Fibroblast of lung (primary cell): ENCODE measurements at regions not wholly inside any gene's neighbourhood (a gene's known extent, or its start where the extent isn't known, plus 50 kb on each side); places are given as distances from the start of the nearest gene placed in this dataset.

Experiments
- DNase-seq, 2 donors: peaks; one replicate each; pipeline versions ENCODE4 v3.0.0 to v3.0.0-alpha.2; 2010; ENCODE audit warnings: low read depth in 2 of 2
- H2AFZ ChIP-seq: 2 replicates; pipeline ENCODE4 v1.5.1; 2012; ENCODE audit warnings: low read length, control low read depth, inconsistent platforms
- H3K27ac ChIP-seq: 2 replicates; pipeline ENCODE4 v1.5.1; 2011; ENCODE audit warnings: low read length, control low read depth; ENCODE audit not compliant: insufficient read depth
- H3K27me3 ChIP-seq: 2 replicates; pipeline ENCODE4 v1.5.1; 2011; ENCODE audit warnings: mild to moderate bottlenecking, low read length; ENCODE audit not compliant: control insufficient read depth, insufficient read depth
- H3K36me3 ChIP-seq: 2 replicates; pipeline ENCODE4 v1.5.1; 2011; ENCODE audit warnings: low read length; ENCODE audit not compliant: control insufficient read depth, insufficient read depth
- H3K4me1 ChIP-seq: 2 replicates; pipeline ENCODE4 v1.5.1; 2011; ENCODE audit warnings: low read length; ENCODE audit not compliant: control insufficient read depth, insufficient read depth; ENCODE audit errors: extremely low read depth
- H3K4me2 ChIP-seq: 2 replicates; pipeline ENCODE4 v1.5.1; 2011; ENCODE audit warnings: low read length, control low read depth; ENCODE audit not compliant: insufficient read depth; ENCODE audit errors: extremely low read depth
- H3K4me3 ChIP-seq, 4 experiments: fragments of 200-600 bp in 1 of 4; sonication (generic) in 1 of 4; replicated peaks in 1 of 4; 2 replicates each; pipeline ENCODE4 v1.5.1; 2011 to 2016; ENCODE audit warnings: low read length in 4 of 4, low read depth in 3 of 4, mild to moderate bottlenecking in 3 of 4, control low read depth in 2 of 4, inconsistent platforms in 1 of 4, mixed read lengths in 1 of 4; ENCODE audit not compliant: insufficient read depth in 1 of 4; ENCODE audit errors: control extremely low read depth in 1 of 4
- H3K79me2 ChIP-seq: 2 replicates; pipeline ENCODE4 v1.5.1; 2012; ENCODE audit warnings: mild to moderate bottlenecking, low read length, inconsistent platforms; ENCODE audit not compliant: control insufficient read depth, insufficient read depth
- H3K9ac ChIP-seq: 2 replicates; pipeline ENCODE4 v1.5.1; 2011; ENCODE audit warnings: mild to moderate bottlenecking, low read length, control low read depth; ENCODE audit not compliant: insufficient read depth
- H3K9me3 ChIP-seq: 2 replicates; pipeline ENCODE4 v1.5.1; 2012; ENCODE audit warnings: low read depth, low read length; ENCODE audit not compliant: control insufficient read depth, insufficient read depth
- H4K20me1 ChIP-seq: 2 replicates; pipeline ENCODE4 v1.5.1; 2011; ENCODE audit warnings: low read length; ENCODE audit not compliant: control insufficient read depth, insufficient read depth; ENCODE audit errors: extremely low read depth
- CTCF ChIP-seq, 2 donors: IDR thresholded peaks in 1 of 2; conservative IDR thresholded peaks in 1 of 2; 1 replicate in 1 of 2; 2 replicates in 1 of 2; pipeline ENCODE4 v1.5.1; 2011 to 2012; ENCODE audit warnings: low read length in 2 of 2, control low read depth in 1 of 2, inconsistent platforms in 1 of 2, low read depth in 1 of 2, mild to moderate bottlenecking in 1 of 2
- EZH2 ChIP-seq: IDR thresholded peaks from 2 replicates; pipeline ENCODE4 v1.5.1; 2012; ENCODE audit warnings: low read length, control low read depth, mild to moderate bottlenecking; ENCODE audit errors: missing control alignments

- Histone ChIP-seq H3K4me3 (no peak overlapping the region), H3K4me1 (no peaks in the 10 kb centered on the region), H4K20me1 (no peaks in the 10 kb centered on the region), H2AFZ (no peak overlapping the region), H3K9ac (no peak overlapping the region), H3K36me3 (no peaks in the 10 kb centered on the region), H3K79me2 (no peaks in the 10 kb centered on the region), H3K27me3 (no peaks in the 10 kb centered on the region), H3K27ac (no peak overlapping the region), H3K9me3 (no peaks in the 10 kb centered on the region), H3K4me2 (no peak overlapping the region)
- DNase-seq: no peak
- TF ChIP-seq CTCF (conservative IDR thresholded peaks at IDR 0.05 in 1 of 2, IDR thresholded peaks at IDR 0.05 in 1 of 2; ENCODE audit: low read depth in 1 of 2, low read length in 2 of 2): no peak
Observed at GRCh38 chr4:138301536-138301935, 59.4 kb upstream of the SLC7A11 start.

- Histone ChIP-seq H4K20me1 (no peaks in the 10 kb centered on the region), H3K27ac (no peak overlapping the region), H3K4me1 (no peaks in the 10 kb centered on the region), H2AFZ (no peak overlapping the region), H3K36me3 (no peaks in the 10 kb centered on the region), H3K9ac (no peak overlapping the region), H3K4me2 (no peak overlapping the region), H3K9me3 (no peaks in the 10 kb centered on the region), H3K79me2 (no peaks in the 10 kb centered on the region), H3K27me3 (no peaks in the 10 kb centered on the region), H3K4me3 (no peak overlapping the region)
- no peak for DNase-seq
- no peak for TF ChIP-seq CTCF (conservative IDR thresholded peaks at IDR 0.05 in 1 of 2, IDR thresholded peaks at IDR 0.05 in 1 of 2; ENCODE audit: low read depth in 1 of 2, low read length in 2 of 2)
- no peak for TF ChIP-seq EZH2
Observed at GRCh38 chr4:138300616-138301015, 58.5 kb upstream of the SLC7A11 start.

- Histone ChIP-seq H3K9ac (no peak overlapping the region), H3K36me3 (no peaks in the 10 kb centered on the region), H3K4me3 (no peak overlapping the region), H3K4me1 (no peaks in the 10 kb centered on the region), H3K27me3 (no peaks in the 10 kb centered on the region), H3K4me2 (no peak overlapping the region), H4K20me1 (no peaks in the 10 kb centered on the region), H3K9me3 (no peaks in the 10 kb centered on the region), H3K27ac (no peak overlapping the region), H3K79me2 (no peaks in the 10 kb centered on the region), H2AFZ (no peak overlapping the region)
- no peak for DNase-seq
- TF ChIP-seq CTCF (conservative IDR thresholded peaks at IDR 0.05 in 1 of 2, IDR thresholded peaks at IDR 0.05 in 1 of 2; ENCODE audit: low read depth in 1 of 2, low read length in 2 of 2) (no peak), EZH2 (no peak)
Observed at GRCh38 chr4:138299881-138300280, 57.7 kb upstream of the SLC7A11 start.
